ENCODE measurements at regions not wholly inside any gene's neighbourhood (a gene's known extent, or its start where the extent isn't known, plus 50 kb on each side); places are given as distances from the start of the nearest gene placed in this dataset.

DNA sequence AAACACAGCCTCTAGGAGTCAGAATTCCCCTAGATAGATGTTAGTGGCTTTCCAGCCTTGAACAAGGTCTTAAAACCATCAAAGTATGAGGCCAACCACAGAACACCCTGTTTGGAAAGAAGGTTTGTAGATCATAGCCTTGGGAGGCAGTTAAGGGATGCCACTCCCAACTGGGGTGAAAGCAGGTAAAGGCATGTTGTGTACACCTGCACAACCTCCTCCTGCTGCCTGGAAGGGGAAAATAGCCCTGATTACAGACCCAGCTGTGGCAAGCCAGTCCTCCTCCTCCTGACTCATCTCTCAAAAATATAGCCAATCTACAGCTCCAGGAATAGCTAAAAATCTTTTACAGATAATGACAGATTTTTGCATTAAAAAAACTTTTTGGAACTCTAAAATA, 108.1 kb downstream of the RBM43 start:
- DNase-seq = no peak

DNA sequence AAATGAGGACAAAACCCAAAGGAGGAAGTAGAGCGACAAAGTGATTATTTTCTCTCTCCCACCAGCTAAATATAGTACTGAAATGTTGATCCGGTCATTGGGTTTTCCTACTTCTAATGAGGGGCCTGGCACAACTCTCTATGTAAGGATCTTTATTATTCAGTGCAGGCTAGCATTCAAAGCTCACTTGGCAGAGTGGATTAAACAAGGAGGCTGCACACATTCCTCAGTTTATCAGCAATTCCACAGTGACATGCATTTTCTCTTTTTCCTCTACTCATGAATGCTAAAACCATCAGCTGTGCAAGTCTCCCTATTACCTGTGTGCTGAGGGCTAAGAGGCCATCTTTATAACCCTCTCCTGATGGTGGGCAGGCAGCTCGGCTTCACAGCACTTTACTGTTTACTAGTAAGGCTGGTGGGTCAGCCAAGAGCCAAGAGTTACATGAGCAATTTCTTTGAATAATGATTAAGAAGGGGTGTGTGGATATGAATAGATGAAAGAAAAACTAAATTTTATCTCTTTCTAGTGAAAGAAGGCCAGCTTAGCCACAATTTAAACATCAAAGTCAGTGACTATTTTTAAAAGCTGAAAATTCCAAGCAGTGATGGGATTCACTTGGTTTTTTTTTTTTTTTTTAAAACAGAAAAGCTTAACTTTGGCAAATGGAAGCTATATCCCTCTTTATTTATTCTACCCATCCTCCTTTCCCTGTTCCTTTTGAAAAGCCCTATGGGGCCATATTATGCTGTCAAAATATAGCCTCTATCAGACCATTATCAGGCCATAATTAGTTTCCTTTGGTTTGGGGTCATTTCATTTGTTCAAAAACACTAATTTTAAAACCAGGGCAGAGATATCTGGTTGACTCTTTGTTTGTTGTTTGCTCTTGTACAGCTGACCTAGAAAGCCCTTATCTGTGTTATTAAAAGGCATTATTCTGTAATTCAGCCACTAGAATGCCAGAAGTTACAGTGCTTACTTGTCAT, 111.0 kb downstream of the RBM43 start:
- no peak for DNase-seq

GRCh38 chr2:151138507-151138906, 123.2 kb downstream of the RBM43 start:
- no peak for DNase-seq

GRCh38 chr2:151137526-151137925, 124.1 kb downstream of the RBM43 start:
- DNase-seq = no peak

DNA sequence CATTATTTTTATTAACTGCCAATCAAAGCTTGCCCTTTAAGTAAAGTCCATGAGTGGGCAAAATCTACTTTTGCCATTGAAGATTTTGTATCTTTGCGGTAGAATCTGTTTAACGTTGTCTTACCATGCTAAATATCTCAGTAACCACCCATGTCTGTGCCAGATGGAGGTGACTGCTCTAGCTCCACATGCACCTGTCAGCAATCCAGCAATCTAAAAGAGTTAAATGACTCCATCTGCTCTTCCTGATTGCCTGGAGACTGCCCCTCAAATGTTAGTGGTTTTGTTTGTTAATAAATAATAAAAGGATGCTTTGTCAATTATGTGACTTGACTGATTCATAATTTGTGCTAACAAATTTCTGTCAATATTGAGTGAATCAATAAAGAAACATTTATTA, 141.7 kb downstream of the RBM43 start:
- no peak for DNase-seq

GRCh38 chr2:151119374-151119773, 142.3 kb downstream of the RBM43 start:
- no peak for DNase-seq

- no peak for DNase-seq
Observed at GRCh38 chr2:151118269-151118668, 143.4 kb downstream of the RBM43 start.

GRCh38 chr2:151114874-151115273, 146.8 kb downstream of the RBM43 start:
- DNase-seq = no peak

- no peak for DNase-seq
Observed at GRCh38 chr2:151113318-151113717, 148.3 kb downstream of the RBM43 start.

GRCh38 chr2:151111599-151112278, 149.9 kb downstream of the RBM43 start:
- DNase-seq = peak; percentile 9

GRCh38 chr2:151106805-151107506, 154.7 kb downstream of the RBM43 start:
- no peak for DNase-seq

- no peak for DNase-seq
Observed at GRCh38 chr2:151103551-151103950, 158.1 kb downstream of the RBM43 start.

DNA sequence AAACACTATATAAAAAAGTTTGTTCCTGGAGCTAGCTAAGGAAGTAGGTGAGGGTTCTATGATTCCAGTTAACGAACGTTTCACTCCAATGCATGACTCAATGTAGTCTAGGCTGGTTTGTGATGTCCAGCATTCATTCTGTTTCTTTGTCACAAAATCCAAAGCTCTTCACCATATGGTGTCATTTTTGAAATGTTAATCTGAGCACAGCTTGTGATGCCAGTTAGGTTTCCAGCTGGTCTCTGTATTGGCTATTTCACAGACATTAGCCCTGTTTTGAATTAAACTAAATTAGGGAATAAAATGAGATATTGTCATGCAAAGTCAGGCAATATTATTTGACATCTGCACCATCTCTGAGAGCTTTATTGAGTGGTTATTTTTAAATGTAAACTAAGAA, 159.4 kb downstream of the RBM43 start:
- no peak for DNase-seq

GRCh38 chr2:151098841-151099240, 162.8 kb downstream of the RBM43 start:
- no peak for DNase-seq

DNA sequence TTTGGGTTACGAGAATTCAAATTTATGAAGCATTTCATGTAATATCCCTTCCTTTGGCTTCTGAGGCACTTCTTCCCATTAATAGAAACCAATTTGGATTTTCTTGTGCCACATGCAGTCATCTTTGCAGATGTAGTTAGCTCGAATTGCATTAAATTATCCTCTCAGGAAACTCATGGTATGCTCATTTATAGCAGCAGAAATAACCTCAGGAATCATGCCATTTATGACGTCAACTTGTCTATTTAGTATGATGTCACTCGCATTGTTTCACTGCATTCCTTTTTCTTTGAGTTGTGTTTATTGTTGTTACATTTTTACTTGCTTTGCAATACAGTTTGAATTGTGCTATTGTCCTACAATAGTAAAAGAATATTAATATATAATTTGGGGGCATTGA, 163.8 kb downstream of the RBM43 start:
- no peak for DNase-seq

DNA sequence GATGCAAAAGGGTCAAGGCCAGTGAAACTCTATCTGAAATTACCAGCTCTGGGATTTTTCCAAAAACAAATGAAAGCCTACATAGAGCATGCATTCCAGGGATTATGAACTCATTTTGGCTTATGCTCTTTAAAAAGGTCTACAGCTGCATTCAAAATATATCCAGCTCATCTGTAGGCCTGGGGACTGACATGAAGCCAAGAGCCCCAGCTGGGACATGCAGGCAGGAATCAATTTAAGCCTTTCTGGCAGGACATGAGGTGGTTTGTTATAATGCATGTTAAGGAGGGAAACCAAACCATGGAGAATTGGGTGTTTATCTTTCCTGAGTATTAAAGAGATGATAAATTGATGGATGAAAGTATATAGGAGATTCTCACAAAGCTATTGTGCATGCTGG, 164.5 kb downstream of the RBM43 start:
- no peak for DNase-seq

DNA sequence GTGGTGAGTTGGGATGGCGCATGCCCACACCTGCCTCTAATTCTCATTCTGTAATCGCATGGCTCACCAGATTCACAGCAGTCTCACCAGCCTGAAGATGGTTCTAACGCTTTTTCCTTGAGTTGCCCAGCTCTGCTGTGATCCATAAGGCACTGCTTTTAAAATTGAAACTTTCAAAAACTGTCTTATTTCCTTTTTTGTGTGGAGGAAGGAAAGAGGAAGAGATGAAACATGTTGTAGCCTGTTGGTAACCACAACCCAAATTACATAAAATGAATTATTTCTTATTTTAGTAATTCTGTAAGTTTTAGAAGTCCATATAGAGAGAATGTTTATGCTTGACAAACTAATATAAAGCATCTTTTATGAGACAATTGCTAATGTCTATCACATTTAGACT, 165.4 kb downstream of the RBM43 start:
- no peak for DNase-seq

DNA sequence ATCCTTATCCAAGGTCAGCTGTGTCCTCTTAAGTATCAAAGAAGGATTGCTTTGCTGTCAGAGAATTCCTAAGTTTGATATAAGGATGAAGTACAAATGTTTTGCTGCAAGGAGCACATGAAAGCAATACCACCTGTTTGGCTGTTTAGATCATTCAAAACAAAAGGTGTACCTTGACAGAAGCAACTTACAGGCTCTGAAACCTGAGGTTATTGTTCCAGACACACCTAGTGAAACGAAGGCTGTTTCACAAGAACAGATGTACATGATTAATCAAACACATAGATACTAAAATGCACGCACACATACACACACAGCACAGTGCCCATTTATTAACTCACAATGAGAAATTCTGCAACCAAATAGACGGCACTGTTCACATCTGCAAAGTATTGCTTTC, 166.2 kb downstream of the RBM43 start:
- no peak for DNase-seq

DNA sequence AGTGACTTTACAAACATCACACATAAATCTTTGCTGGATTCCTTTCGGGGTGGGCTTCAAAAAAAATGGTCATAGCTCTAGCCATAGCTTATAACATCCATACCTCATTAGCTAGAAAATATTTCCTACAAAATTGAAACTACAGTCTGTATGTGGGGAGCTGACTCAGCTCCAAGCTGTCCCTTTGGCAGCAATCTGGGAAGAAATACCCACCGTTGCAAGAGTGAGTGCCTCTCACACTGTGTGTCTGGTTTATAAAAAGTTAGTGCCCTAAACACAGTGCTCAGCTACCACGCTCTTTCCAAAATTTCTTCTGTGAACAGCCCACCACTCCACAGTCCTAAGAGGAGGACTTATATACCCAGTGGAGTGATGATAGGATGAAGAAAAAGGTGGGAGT, 170.1 kb downstream of the RBM43 start:
- no peak for DNase-seq

DNA sequence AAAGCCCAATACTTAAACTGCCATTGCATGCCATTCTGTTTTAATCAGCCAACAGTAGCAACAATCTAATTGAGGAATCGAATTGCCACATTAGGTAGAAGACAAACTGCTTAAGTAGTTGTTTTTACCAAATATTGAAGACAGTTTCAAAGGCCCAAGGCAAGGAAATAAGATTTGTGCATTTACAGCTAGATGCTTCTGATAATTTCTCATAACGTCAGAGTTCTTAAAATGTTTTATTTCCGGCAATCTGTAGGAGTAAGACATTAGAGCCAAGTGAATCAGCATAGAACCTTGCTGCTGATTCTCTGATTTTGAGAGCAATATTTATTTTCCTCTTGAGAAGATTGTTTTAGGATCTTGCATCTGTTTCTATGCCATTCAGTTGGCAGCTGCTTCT, 174.3 kb downstream of the RBM43 start:
- DNase-seq = no peak

DNA sequence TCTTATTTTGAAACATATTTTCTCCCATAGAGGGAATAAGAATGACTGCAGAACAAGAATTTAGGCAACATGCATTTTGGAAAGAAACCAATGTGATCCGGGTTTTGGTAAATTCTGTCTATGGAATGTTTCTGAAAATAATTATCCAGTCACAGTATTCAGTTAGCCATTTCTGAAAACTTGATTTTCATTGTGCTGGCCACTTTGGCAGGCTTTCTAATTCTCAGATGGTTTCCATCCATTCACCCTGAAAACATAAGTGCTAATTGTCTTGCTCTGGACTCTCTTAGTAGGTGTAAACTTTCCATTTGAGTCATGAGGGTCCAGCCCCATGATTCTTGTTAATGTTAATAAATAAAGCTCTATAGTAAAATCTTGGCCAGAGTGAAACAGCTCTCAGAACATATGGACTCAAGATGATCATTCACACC, 176.5 kb downstream of the RBM43 start:
- no peak for DNase-seq

DNA sequence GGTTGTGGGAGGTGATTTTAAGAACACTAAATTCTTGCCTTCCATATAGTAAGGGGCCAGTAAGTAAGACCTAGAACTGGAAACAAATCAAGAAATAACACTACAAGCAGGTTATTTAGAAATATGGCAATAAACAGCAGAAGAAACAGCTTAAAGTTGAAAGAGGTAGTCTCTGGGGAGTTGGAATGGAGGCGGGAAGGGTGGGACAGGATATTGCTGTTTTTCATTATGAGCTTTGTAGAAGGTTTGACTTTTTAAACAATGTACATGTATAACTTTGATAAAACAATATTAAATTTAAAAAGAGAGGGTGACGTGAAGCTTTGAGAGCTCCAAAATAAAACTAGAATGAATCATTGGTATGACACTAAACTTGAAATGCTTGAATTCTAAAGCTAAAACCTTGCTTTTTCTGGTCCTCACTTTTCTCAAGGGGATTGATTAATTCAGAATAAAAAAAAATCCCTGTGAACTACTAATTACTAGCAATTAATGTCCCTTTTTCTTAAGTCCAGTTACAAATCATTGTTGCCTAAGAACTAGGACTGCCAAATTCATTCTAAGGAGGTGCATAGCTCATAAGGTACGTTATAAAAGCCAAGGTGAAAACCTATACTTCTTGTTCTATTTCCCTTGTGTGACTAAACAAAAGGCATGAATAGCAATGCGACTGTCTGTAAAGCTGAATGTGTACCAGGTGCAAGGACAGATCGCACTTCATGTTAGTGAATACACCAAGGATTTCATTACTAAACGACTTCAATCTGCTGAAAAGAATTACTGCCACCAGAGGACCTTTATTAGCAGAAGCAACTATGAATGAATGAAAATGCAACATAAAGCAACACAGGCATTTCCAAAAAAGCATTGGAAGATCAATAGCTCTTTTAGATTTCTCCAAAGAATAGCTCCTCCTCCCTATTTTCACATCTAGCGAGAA, 177.5 kb downstream of the RBM43 start:
- no peak for DNase-seq

All from activated CD4-positive, alpha-beta T cell treated with anti-CD3 and anti-CD28 coated beads, Interleukin-2, Interleukin-6, amounts not matched to agents 100 ng/mL and 50 ng/mL, durations not matched to agents 16 hours and 8 hours (primary cell).